A673 (cell line): ENCODE measurements at regions not wholly inside any gene's neighbourhood (a gene's known extent, or its start where the extent isn't known, plus 50 kb on each side); places are given as distances from the start of the nearest gene placed in this dataset.
A peak's percentile ranks its signal among the peaks of the same experiment; 100 is the strongest.

Source experiments
- BruUV-seq: library from RNA; stranded (reverse); fragments of 400-500 nt; replicated peaks from 2 replicates; lab custom pipeline; 2021; lab: Mats Ljungman, UMichigan
- CTCF ChIA-PET: fragments of 300-600 bp; sonication (Branson Sonifier 250); formaldehyde crosslinking; loops from one replicate; lab custom pipeline; 2022; ENCODE audit warnings: antibody characterized with exemption; lab: Charles Lee
- POLR2A ChIA-PET: fragments of 300-600 bp; sonication (Branson Sonifier 250); formaldehyde crosslinking; loops from one replicate; lab custom pipeline; 2022; ENCODE audit warnings: antibody characterized with exemption; ENCODE audit not compliant: low non-redundant PET; lab: Charles Lee
- DNase-seq: peaks from one replicate; pipeline ENCODE4 v3.0.0-alpha.2; 2015; ENCODE audit warnings: low spot score
- H3K27ac ChIP-seq: fragments of 200-600 bp; sonication (generic); 2 replicates; pipeline ENCODE4 v1.5.1; 2016; ENCODE audit warnings: mixed run types, low read depth, mild to moderate bottlenecking, mixed read lengths, antibody characterized with exemption, low read length; ENCODE audit not compliant: poor library complexity, severe bottlenecking
- H3K27me3 ChIP-seq: fragments of 200-600 bp; sonication (generic); replicated peaks from 2 replicates; pipeline ENCODE4 v1.6.1; 2017; ENCODE audit warnings: mixed run types, low read depth, mild to moderate bottlenecking, mixed read lengths, antibody characterized with exemption, low read length; ENCODE audit not compliant: insufficient read depth, poor library complexity
- H3K36me3 ChIP-seq: fragments of 200-600 bp; sonication (generic); 2 replicates; pipeline ENCODE4 v1.6.1; 2016; ENCODE audit warnings: mixed run types, mild to moderate bottlenecking, mixed read lengths, antibody characterized with exemption, low read length; ENCODE audit not compliant: insufficient read depth, poor library complexity, severe bottlenecking
- H3K4me1 ChIP-seq: fragments of 200-600 bp; sonication (generic); 2 replicates; pipeline ENCODE4 v1.6.1; 2017; ENCODE audit warnings: mixed run types, mild to moderate bottlenecking, mixed read lengths, antibody characterized with exemption, low read length; ENCODE audit not compliant: insufficient read depth, poor library complexity, severe bottlenecking
- H3K4me3 ChIP-seq: fragments of 200-600 bp; sonication (generic); 2 replicates; pipeline ENCODE4 v1.5.1; 2016; ENCODE audit warnings: low read depth, mixed run types, mild to moderate bottlenecking, mixed read lengths, low read length; ENCODE audit not compliant: poor library complexity, severe bottlenecking
- H3K9me3 ChIP-seq: fragments of 200-600 bp; sonication (generic); 2 replicates; pipeline ENCODE4 v1.6.1; 2016; ENCODE audit warnings: mixed run types, low read depth, mild to moderate bottlenecking, mixed read lengths, antibody characterized with exemption, low read length; ENCODE audit not compliant: poor library complexity, severe bottlenecking
- CTCF ChIP-seq: fragments of 300-800, 200-600 bp; sonication (generic); conservative IDR thresholded peaks from 2 replicates; pipeline ENCODE4 v1.5.1; 2017; ENCODE audit warnings: low read depth, mild to moderate bottlenecking, antibody characterized with exemption, low read length, moderate library complexity, mixed read lengths
- EZH2 ChIP-seq: fragments of 200-600 bp; sonication (generic); IDR thresholded peaks from 2 replicates; pipeline ENCODE4 v1.6.1; 2017; ENCODE audit warnings: borderline replicate concordance, low read depth, mild to moderate bottlenecking, mixed read lengths, antibody characterized with exemption, low read length; ENCODE audit not compliant: poor library complexity, severe bottlenecking
- intact Hi-C: fragments of 100-400 bp; cut with micrococcal nuclease; formaldehyde crosslinking; loops from one replicate; pipeline ENCODE4 v1.10.0; 2022; ENCODE audit not compliant: unreplicated experiment

GRCh38 chr13:99863789-99864626 is 107.6 kb downstream of the ZIC5 start:
- BruUV-seq: no TSS peak
- Histone ChIP-seq H3K4me3 (peak overlapping the region; percentile 14), H3K27ac (no peak overlapping the region), H3K27me3 (no peaks in the 10 kb centered on the region), H3K36me3 (no peaks in the 10 kb centered on the region), H3K4me1 (peaks cover 74% of the 10 kb centered on the region), H3K9me3 (no peaks in the 10 kb centered on the region)
- peak; percentile 69 for DNase-seq
- TF ChIP-seq CTCF: no peak
- TF ChIP-seq EZH2: no peak
- POLR2A ChIA-PET: interaction anchor here (0.6 kb wide), 1 partner anchor 42 kb away, joined by 5 read pairs; no protein-coding TSS in a partner anchor
- intact Hi-C loops: no loop called here
- CTCF ChIA-PET: no interaction called here

- H3K27ac ChIP-seq: no peak overlapping the region
- peaks cover 61% of the 10 kb centered on the region for H3K4me1 ChIP-seq
- no peak for TF ChIP-seq EZH2
- TF ChIP-seq CTCF: no peak
- H3K4me3 ChIP-seq: no peak overlapping the region
- ChIA-PET CTCF (no interaction called here), POLR2A (no interaction called here)
- no peak for DNase-seq
- H3K27me3 ChIP-seq: no peaks in the 10 kb centered on the region
- H3K36me3 ChIP-seq: no peaks in the 10 kb centered on the region
- H3K9me3 ChIP-seq: no peaks in the 10 kb centered on the region
- intact Hi-C loops: no loop called here
- no TSS peak for BruUV-seq
Measured at GRCh38 chr13:99862244-99862643, 109.3 kb downstream of the ZIC5 start.

- intact Hi-C loops: no loop called here
- DNase-seq: peak; percentile 33
- no peaks in the 10 kb centered on the region for H3K36me3 ChIP-seq
- H3K9me3 ChIP-seq: no peaks in the 10 kb centered on the region
- no peak overlapping the region for H3K27ac ChIP-seq
- CTCF ChIA-PET: no interaction called here
- no peak overlapping the region for H3K4me3 ChIP-seq
- POLR2A ChIA-PET: no interaction called here
- H3K27me3 ChIP-seq: no peaks in the 10 kb centered on the region
- BruUV-seq: no TSS peak
- H3K4me1 ChIP-seq: peaks cover 61% of the 10 kb centered on the region
- no peak for TF ChIP-seq CTCF
- TF ChIP-seq EZH2: no peak
Measured at GRCh38 chr13:99861771-99862170, 109.8 kb downstream of the ZIC5 start.
